ENCODE measurements at regions not wholly inside any gene's neighbourhood (a gene's known extent, or its start where the extent isn't known, plus 50 kb on each side); places are given as distances from the start of the nearest gene placed in this dataset.
"Not testable (repeated sequence)": the region's sequence is repeated elsewhere in the genome, so short reads cannot be mapped to it uniquely, and the experiment has no call there.

GRCh38 chr4:67394879-67395278 is 150.4 kb downstream of the CENPC start:
- Histone ChIP-seq H3K4me3 (ENCODE audit: low read depth, low read length) (no peak overlapping the region), H3K27me3 (ENCODE audit: control insufficient read depth, insufficient read depth, low read length) (no peaks in the 10 kb centered on the region), H3K36me3 (ENCODE audit: control insufficient read depth, insufficient read depth, low read length) (no peaks in the 10 kb centered on the region)
- TF ChIP-seq CTCF (IDR thresholded peaks at IDR 0.05; ENCODE audit: insufficient read depth, low read length, poor library complexity, severe bottlenecking), result no peak
- no peak for DNase-seq (ENCODE audit: low read depth)

- DNase-seq (ENCODE audit: low read depth), result no peak
- no peaks in the 10 kb centered on the region for H3K27me3 ChIP-seq (ENCODE audit: control insufficient read depth, insufficient read depth, low read length)
- TF ChIP-seq CTCF (IDR thresholded peaks at IDR 0.05; ENCODE audit: insufficient read depth, low read length, poor library complexity, severe bottlenecking), result peak; percentile 55
- no peak overlapping the region for H3K4me3 ChIP-seq (ENCODE audit: low read depth, low read length)
- H3K36me3 ChIP-seq (ENCODE audit: control insufficient read depth, insufficient read depth, low read length), result no peaks in the 10 kb centered on the region
These were observed 151.5 kb downstream of the CENPC start for GRCh38 chr4:67393699-67394281.

- Histone ChIP-seq H3K4me3 (ENCODE audit: low read depth, low read length) (no peak overlapping the region), H3K36me3 (ENCODE audit: control insufficient read depth, insufficient read depth, low read length) (no peaks in the 10 kb centered on the region), H3K27me3 (ENCODE audit: control insufficient read depth, insufficient read depth, low read length) (no peaks in the 10 kb centered on the region)
- no peak for TF ChIP-seq CTCF (IDR thresholded peaks at IDR 0.05; ENCODE audit: insufficient read depth, low read length, poor library complexity, severe bottlenecking)
- DNase-seq (ENCODE audit: low read depth), result no peak
These were observed 152.3 kb downstream of the CENPC start for GRCh38 chr4:67393007-67393406.

GRCh38 chr4:67381406-67381804 is 163.9 kb downstream of the CENPC start:
- not testable (repeated sequence) for H3K4me3 ChIP-seq (ENCODE audit: low read depth, low read length); H3K27me3 ChIP-seq (ENCODE audit: control insufficient read depth, insufficient read depth, low read length); H3K36me3 ChIP-seq (ENCODE audit: control insufficient read depth, insufficient read depth, low read length); DNase-seq (ENCODE audit: low read depth)

- H3K27me3 ChIP-seq (ENCODE audit: control insufficient read depth, insufficient read depth, low read length); DNase-seq (ENCODE audit: low read depth); H3K36me3 ChIP-seq (ENCODE audit: control insufficient read depth, insufficient read depth, low read length): not testable (repeated sequence)
These were observed 164.4 kb downstream of the CENPC start for GRCh38 chr4:67380702-67381405.

GRCh38 chr4:67380154-67380553 is 165.1 kb downstream of the CENPC start:
- no peak for DNase-seq (ENCODE audit: low read depth)
- no peak for TF ChIP-seq CTCF (IDR thresholded peaks at IDR 0.05; ENCODE audit: insufficient read depth, low read length, poor library complexity, severe bottlenecking)
- no peak overlapping the region for H3K4me3 ChIP-seq (ENCODE audit: low read depth, low read length)
- no peaks in the 10 kb centered on the region for H3K36me3 ChIP-seq (ENCODE audit: control insufficient read depth, insufficient read depth, low read length)
- no peaks in the 10 kb centered on the region for H3K27me3 ChIP-seq (ENCODE audit: control insufficient read depth, insufficient read depth, low read length)

More at GRCh38 chr4:67380702-67381405, 164.4 kb downstream of the CENPC start:
- not testable (repeated sequence) for H3K4me3 ChIP-seq (ENCODE audit: low read depth, low read length)

- Histone ChIP-seq H3K36me3 (ENCODE audit: control insufficient read depth, insufficient read depth, low read length) (no peaks in the 10 kb centered on the region), H3K4me3 (ENCODE audit: low read depth, low read length) (no peak overlapping the region), H3K27me3 (ENCODE audit: control insufficient read depth, insufficient read depth, low read length) (no peaks in the 10 kb centered on the region)
- no peak for DNase-seq (ENCODE audit: low read depth)
- TF ChIP-seq CTCF (IDR thresholded peaks at IDR 0.05; ENCODE audit: insufficient read depth, low read length, poor library complexity, severe bottlenecking), result no peak
These were observed 170.0 kb downstream of the CENPC start for GRCh38 chr4:67375291-67375690.
